Right lung (tissue), 2 donors: ENCODE measurements at regions not wholly inside any gene's neighbourhood (a gene's known extent, or its start where the extent isn't known, plus 50 kb on each side); places are given as distances from the start of the nearest gene placed in this dataset.
"Not testable (repeated sequence)": the region's sequence is repeated elsewhere in the genome, so short reads cannot be mapped to it uniquely, and the experiment has no call there.

ENCODE experiments used
- DNase-seq, 2 donors: peaks; one replicate each; pipeline ENCODE4 v3.0.0-alpha.2; 2013

GRCh38 chr22:48717883-48718817 is 1109.5 kb downstream of the BRD1 start:
- DNase-seq, result no peak

- DNase-seq, result no peak
Measured at GRCh38 chr22:48717076-48717810, 1110.4 kb downstream of the BRD1 start.

DNA sequence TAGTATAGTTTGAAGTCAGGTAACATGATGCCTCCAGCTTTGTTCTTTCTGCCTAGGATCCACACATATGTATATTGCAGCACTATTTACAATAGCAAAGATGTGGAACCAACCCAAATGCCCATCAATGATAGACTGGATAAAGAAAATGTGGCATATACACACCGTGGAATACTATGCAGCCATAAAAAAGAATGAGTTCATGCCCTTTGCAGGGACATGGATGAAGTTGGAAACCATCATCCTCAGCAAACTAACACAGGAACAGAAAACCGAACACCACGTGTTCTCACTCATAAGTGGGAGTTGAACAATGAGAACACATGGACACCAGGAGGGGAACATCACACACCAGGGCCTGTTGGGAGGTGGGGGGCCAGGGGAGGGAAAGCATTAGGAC is 1111.5 kb downstream of the BRD1 start:
- not testable (repeated sequence) for DNase-seq

DNA sequence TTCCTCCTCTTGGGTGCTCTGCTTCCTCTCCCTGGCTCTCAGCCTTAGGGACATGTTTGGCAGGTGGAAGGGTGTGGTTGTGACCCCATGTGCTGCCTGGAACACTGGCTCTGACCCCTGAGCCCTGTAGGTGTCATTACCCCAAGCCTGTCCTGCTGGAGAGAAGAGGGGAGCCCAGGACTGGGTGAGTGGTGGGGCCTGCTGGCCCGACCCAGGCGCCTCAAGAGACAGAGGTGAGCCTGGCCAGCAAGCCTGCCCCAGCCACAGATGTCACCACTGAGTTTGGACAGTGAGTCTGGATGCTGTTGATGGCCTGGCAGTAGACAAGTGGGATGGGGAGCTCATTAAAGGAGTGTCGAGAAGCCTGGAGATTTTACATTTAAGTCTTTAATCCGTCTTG is 1112.2 kb downstream of the BRD1 start:
- DNase-seq, result no peak

DNA sequence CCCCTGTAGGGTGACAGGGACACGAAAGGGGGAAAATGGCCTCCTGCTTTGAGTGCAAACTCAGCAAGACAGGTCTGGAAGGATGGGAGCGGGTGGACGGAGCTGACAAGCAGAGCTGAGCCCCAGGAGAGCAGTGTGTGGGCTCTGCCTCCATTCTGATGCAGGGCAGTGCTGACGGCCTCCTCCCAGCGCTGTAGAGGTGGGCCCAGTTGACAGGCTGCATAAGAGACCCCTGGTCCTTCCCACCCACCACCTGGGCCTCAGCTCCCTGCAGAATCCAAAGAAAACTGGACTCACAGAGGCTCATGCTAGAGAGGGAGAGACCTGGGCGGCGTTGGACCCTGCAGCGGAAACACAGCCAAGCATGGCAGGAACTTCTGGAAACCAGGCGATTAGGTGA is 1113.4 kb downstream of the BRD1 start:
- DNase-seq, result no peak

DNA sequence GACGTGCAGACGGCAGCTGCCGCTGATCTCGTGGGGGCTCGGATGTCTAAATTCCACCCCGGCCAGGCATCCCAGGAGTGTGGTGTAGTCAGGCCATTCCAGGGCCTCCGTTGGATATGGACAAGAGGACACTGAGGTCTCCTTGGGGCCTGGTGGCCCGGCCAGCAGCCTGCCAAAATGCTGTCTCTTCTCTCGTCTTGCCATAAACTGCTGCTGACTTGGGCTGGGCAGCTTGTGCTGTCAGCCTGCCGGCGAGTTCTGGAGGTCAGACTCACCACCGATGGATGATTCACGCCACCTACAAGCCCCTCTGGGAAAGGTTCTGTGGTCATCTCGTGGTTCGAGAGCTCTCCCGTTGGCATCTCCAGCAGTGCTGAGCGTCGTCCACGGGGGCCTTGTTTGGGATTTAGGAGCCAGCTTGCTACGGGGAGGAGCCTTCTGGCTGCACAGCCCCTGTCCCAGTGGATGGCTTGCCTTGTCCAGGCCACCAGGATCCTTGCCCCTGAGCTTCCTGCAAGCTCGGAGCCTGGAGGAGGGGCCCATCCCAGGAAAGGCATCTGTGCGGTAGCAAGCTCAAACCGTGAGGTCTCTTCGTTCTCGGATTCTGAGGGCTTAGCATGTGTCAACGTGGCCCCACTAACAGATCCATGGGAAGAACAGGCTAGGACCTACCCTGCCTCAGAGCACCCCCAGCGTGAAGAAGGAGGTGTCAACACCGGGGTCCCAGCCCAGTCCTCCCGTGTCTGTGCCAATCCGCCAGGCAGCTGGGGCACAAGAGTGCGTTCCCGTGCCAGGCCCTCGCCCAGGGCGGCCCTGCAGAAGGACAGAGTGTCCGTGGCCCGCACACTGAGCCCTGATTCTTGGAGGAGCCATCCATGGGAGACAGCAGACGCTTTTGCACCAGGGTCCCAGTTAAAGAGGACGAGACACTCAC is 1114.1 kb downstream of the BRD1 start:
- DNase-seq, result no peak

GRCh38 chr22:48712558-48713271 is 1115.0 kb downstream of the BRD1 start:
- no peak for DNase-seq

- no peak for DNase-seq
Measured at GRCh38 chr22:48711669-48712068, 1116.0 kb downstream of the BRD1 start.

GRCh38 chr22:48711031-48711431 is 1116.6 kb downstream of the BRD1 start:
- no peak for DNase-seq

- no peak for DNase-seq
Measured at GRCh38 chr22:48710410-48710809, 1117.3 kb downstream of the BRD1 start.

- no peak for DNase-seq
Measured at GRCh38 chr22:48709976-48710375, 1117.7 kb downstream of the BRD1 start.

DNA sequence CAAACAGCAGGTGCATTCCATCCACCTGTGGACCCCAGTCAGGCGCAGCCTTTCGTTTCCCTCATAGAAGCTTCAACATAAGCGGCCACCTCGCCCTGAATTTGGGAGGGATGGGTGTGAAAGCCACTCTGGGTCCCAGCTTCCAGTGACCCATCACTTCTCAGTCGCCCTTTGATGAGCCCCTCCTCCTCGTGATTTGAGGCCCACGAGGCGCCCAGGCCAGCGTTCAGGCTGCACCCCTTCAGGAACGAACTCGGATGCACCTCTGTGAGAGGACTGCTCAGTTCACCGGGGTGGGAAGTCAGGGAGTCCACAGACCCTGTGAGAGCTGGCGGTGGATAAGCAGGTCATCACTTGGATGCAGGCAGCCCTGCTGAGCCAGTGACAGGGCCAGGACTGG is 1118.2 kb downstream of the BRD1 start:
- DNase-seq, result no peak

DNA sequence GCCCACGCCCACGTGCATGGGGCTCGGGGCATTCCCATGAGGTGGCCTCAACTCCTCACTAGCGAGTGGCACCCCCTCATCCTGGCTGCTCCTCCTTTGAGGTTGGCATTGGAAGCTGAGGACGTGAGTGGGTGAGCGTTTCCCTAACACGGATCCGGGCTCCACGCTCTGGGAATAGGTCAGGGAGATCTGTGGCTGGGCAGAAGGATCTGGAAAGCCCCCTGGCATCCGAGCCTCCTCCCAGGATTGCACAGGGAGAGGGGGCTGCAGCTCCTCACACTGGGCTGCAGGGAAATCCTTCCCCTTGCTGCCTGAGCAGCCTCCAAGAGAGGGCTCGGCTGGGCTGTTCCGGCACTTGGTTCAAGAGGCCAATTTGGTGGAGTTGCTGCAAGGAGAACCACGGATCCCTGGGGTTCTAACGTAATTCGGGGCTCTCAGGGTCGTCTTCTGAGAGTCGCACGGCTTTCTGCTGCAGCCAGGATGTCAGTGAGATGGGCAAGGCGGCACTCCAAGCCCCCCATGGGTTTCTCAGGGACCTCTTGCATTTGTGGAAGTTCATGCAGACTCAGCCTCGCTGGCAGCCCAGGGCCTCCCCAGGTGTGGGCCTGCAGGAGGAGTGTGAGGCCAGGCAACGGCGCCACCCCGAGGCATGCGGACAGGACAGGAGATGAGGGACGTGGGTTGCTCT is 1119.0 kb downstream of the BRD1 start:
- DNase-seq, result no peak

DNA sequence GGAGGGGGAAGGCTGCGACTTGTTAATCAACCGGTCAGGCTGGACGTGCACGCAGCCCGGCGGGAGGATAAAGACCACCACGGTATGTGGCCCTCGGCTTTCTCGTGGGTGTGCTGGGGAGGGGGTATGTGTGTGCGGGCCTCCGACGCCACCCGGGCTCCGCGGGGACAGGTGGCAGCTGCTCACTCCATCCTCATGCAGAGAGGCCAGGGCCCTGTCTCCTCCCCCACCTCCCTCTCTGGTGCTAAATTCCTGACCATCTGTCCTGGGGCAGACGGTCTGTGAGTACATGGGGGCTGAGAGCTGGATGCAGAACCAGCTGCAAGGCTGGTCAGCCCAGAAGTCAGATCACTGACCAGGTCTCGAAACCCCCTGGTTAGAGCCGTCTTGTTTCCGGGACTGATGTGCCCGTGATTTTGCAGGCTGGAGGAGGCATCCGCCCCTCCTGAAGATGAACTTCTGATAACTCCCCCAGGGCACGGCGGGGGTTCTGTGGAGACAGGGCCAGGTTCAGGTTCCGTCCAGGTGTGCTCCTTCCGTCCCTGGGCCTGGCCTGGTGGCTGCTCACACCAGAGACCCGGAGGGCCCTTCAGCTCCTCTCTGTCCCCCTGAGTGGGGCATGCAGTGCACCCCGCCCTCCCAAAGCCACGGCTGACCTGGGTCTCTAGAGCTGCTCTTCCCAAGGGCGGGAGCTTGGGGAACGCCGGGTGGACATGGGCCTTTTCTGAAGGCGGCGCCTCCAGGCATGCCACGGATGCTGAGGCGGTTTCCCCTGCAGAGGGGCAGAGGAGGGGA is 1119.7 kb downstream of the BRD1 start:
- DNase-seq, result no peak

DNA sequence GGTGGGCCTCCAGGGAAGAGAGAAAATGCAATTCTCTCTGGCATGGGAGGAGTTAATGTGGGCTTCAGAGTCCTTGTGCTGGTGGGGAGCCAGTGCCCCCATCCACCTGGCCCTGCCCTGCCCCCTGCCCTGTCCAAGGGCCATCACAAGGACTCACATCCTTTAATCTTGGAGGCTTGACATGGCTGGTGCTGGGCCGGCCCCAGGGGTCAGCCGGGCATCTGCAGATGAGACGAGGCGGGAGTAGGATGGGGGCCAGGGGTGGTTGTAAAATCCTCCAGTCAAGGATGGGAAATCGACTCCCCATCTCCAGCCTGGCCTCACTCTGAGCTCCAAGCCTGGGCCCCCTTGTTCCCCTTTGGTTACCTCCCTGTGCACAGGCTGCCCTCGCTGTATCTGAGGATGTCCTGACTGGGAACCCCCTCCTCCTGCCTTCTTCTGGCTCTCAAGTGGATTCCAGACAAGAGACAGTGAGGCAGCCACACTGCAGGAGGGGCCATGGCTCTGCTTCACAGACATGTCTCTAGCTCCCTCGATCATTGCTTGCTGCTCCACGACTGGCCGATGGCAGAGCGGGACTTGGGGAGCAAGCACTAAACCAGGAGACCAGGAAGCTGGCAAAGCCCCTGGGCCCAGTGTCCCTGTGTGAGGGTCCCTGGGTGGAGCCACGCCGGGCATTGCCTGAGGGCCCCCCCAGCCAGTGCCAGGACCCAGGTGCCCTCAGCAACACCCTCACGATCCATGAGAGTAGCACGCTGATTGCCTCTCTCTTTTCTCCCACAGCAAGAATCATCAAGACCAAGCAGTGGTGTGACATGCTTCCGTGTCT is 1120.5 kb downstream of the BRD1 start:
- no peak for DNase-seq

GRCh38 chr22:48705917-48706605 is 1121.6 kb downstream of the BRD1 start:
- no peak for DNase-seq

- no peak for DNase-seq
Measured at GRCh38 chr22:48705159-48705916, 1122.3 kb downstream of the BRD1 start.
